Right hindlimb (tissue), 1 donor: ENCODE measurements at regions not wholly inside any gene's neighbourhood (a gene's known extent, or its start where the extent isn't known, plus 50 kb on each side); places are given as distances from the start of the nearest gene placed in this dataset.
"Not testable (repeated sequence)": the region's sequence is repeated elsewhere in the genome, so short reads cannot be mapped to it uniquely, and the experiment has no call there.

Experiments used
- DNase-seq: peaks from one replicate; pipeline ENCODE4 v3.0.0-alpha.2; 2018

- not testable (repeated sequence) for DNase-seq
These were observed 63.3 kb upstream of the CEP78 start for GRCh38 chr9:78172610-78173009.

- DNase-seq = no peak
These were observed 64.2 kb upstream of the CEP78 start for GRCh38 chr9:78171651-78172050.

- DNase-seq = no peak
These were observed 66.8 kb upstream of the CEP78 start for GRCh38 chr9:78169125-78169524.

- no peak for DNase-seq
These were observed 68.5 kb upstream of the CEP78 start for GRCh38 chr9:78167356-78167755.

- DNase-seq = no peak
These were observed 72.0 kb upstream of the CEP78 start for GRCh38 chr9:78163834-78164233.

- no peak for DNase-seq
These were observed 77.6 kb upstream of the CEP78 start for GRCh38 chr9:78158286-78158685.

GRCh38 chr9:78150983-78151356 lies 84.9 kb upstream of the CEP78 start:
- DNase-seq = no peak

GRCh38 chr9:78150312-78150982 lies 85.4 kb upstream of the CEP78 start:
- no peak for DNase-seq

GRCh38 chr9:78149702-78150291 lies 86.1 kb upstream of the CEP78 start:
- DNase-seq = no peak

- DNase-seq = no peak
These were observed 89.6 kb upstream of the CEP78 start for GRCh38 chr9:78146241-78146640.

GRCh38 chr9:78144663-78145377 lies 91.1 kb upstream of the CEP78 start:
- DNase-seq = no peak

- DNase-seq = no peak
These were observed 91.9 kb upstream of the CEP78 start for GRCh38 chr9:78144008-78144381.

- no peak for DNase-seq
These were observed 92.4 kb upstream of the CEP78 start for GRCh38 chr9:78143281-78144007.

GRCh38 chr9:78142264-78142663 lies 93.6 kb upstream of the CEP78 start:
- not testable (repeated sequence) for DNase-seq

GRCh38 chr9:78133751-78134150 lies 102.1 kb upstream of the CEP78 start:
- DNase-seq = no peak

GRCh38 chr9:78132701-78133058 lies 101.1 kb upstream of the GNAQ start:
- no peak for DNase-seq

GRCh38 chr9:78131969-78132700 lies 100.5 kb upstream of the GNAQ start:
- no peak for DNase-seq

- no peak for DNase-seq
These were observed 99.2 kb upstream of the GNAQ start for GRCh38 chr9:78130853-78131252.

- DNase-seq = peak; percentile 23
These were observed 98.4 kb upstream of the GNAQ start for GRCh38 chr9:78130004-78130403.

GRCh38 chr9:78127279-78128225 lies 95.9 kb upstream of the GNAQ start:
- no peak for DNase-seq

- no peak for DNase-seq
These were observed 92.2 kb upstream of the GNAQ start for GRCh38 chr9:78123808-78124207.

GRCh38 chr9:78122631-78123030 lies 91.0 kb upstream of the GNAQ start:
- no peak for DNase-seq
